Hepatic stellate cell (primary cell): ENCODE measurements at regions not wholly inside any gene's neighbourhood (a gene's known extent, or its start where the extent isn't known, plus 50 kb on each side); places are given as distances from the start of the nearest gene placed in this dataset.

ENCODE experiments used
- DNase-seq: peaks from one replicate; pipeline ENCODE4 v3.0.0; 2011; ENCODE audit warnings: low spot score

GRCh38 chr7:112594397-112594796, 113.6 kb downstream of the LSMEM1 start:
- no peak for DNase-seq

GRCh38 chr7:112596260-112596659, 115.5 kb downstream of the LSMEM1 start:
- DNase-seq: no peak

GRCh38 chr7:112596981-112597380, 116.2 kb downstream of the LSMEM1 start:
- DNase-seq: no peak

GRCh38 chr7:112603673-112604072, 122.9 kb downstream of the LSMEM1 start:
- no peak for DNase-seq

- no peak for DNase-seq
These were observed 129.8 kb downstream of the LSMEM1 start for GRCh38 chr7:112610636-112611035.

GRCh38 chr7:112615701-112616100, 134.9 kb downstream of the LSMEM1 start:
- no peak for DNase-seq

GRCh38 chr7:112616295-112616694, 135.5 kb downstream of the LSMEM1 start:
- DNase-seq: no peak

- no peak for DNase-seq
These were observed 138.6 kb downstream of the LSMEM1 start for GRCh38 chr7:112619343-112619742.

GRCh38 chr7:112622159-112622715, 141.4 kb downstream of the LSMEM1 start:
- DNase-seq: no peak

GRCh38 chr7:112624416-112624815, 143.6 kb downstream of the LSMEM1 start:
- no peak for DNase-seq

GRCh38 chr7:112630565-112630964, 149.8 kb downstream of the LSMEM1 start:
- no peak for DNase-seq

- DNase-seq: no peak
These were observed 153.3 kb downstream of the LSMEM1 start for GRCh38 chr7:112634107-112634506.

GRCh38 chr7:112635742-112636141, 154.5 kb downstream of the TMEM168 start:
- DNase-seq: no peak

GRCh38 chr7:112638675-112639400, 151.4 kb downstream of the TMEM168 start:
- no peak for DNase-seq

GRCh38 chr7:112640685-112641084, 149.5 kb downstream of the TMEM168 start:
- no peak for DNase-seq

GRCh38 chr7:112646783-112647182, 143.4 kb downstream of the TMEM168 start:
- no peak for DNase-seq

- DNase-seq: no peak
These were observed 141.4 kb downstream of the TMEM168 start for GRCh38 chr7:112648781-112649180.

- DNase-seq: no peak
These were observed 140.6 kb downstream of the TMEM168 start for GRCh38 chr7:112649560-112649959.

GRCh38 chr7:112654322-112655216, 135.6 kb downstream of the TMEM168 start:
- no peak for DNase-seq

- peak; percentile 6 for DNase-seq
These were observed 124.5 kb downstream of the TMEM168 start for GRCh38 chr7:112665709-112666108.

- DNase-seq: no peak
These were observed 121.6 kb downstream of the TMEM168 start for GRCh38 chr7:112668561-112668960.

GRCh38 chr7:112669306-112669705, 120.9 kb downstream of the TMEM168 start:
- DNase-seq: no peak

- DNase-seq: no peak
These were observed 120.0 kb downstream of the TMEM168 start for GRCh38 chr7:112670193-112670592.
